ENCODE measurements at regions not wholly inside any gene's neighbourhood (a gene's known extent, or its start where the extent isn't known, plus 50 kb on each side); places are given as distances from the start of the nearest gene placed in this dataset.

GRCh38 chr3:56966104-56966503 is 94.4 kb upstream of the SPATA12 start:
- Histone ChIP-seq H3K4me2 (ENCODE audit: low read depth, low read length) (no peak overlapping the region), H3K79me1 (ENCODE audit: low read depth in 1 of 2, low read length in 2 of 2) (no peaks in the 10 kb centered on the region), H3K18ac (ENCODE audit: low read depth, low read length) (no peak overlapping the region), H3K56ac (ENCODE audit: extremely low read depth, insufficient read depth, low read length) (no peak overlapping the region), H3K23ac (ENCODE audit: low read depth, low read length) (no peak overlapping the region), H4K8ac (ENCODE audit: low read depth in 2 of 2, low read length in 2 of 2) (no peak overlapping the region), H3K9me1 (ENCODE audit: insufficient read depth, low read length) (no peaks in the 10 kb centered on the region), H2BK20ac (ENCODE audit: low read depth, low read length) (no peak overlapping the region), H2BK15ac (ENCODE audit: low read depth, low read length) (no peak overlapping the region), H3K4ac (ENCODE audit: low read depth, low read length) (no peak overlapping the region), H2AFZ (replicated peaks; ENCODE audit: low read length, poor library complexity) (no peak overlapping the region), H3K4me3 (ENCODE audit: insufficient read depth, low read depth, low read length) (no peak overlapping the region), H3K4me1 (ENCODE audit: control insufficient read depth, insufficient read depth, low read length) (no peaks in the 10 kb centered on the region), H2AK9ac (replicated peaks; ENCODE audit: low read depth, low read length, poor library complexity) (no peak overlapping the region), H3K14ac (replicated peaks; ENCODE audit: low read depth, low read length) (no peak overlapping the region), H3K36me3 (ENCODE audit: control insufficient read depth, insufficient read depth, low read length) (no peaks in the 10 kb centered on the region), H3K27me3 (ENCODE audit: control insufficient read depth, insufficient read depth, low read length) (no peaks in the 10 kb centered on the region), H3K9me3 (ENCODE audit: control insufficient read depth, insufficient read depth, low read length) (peaks cover 2% of the 10 kb centered on the region; the same call in 1 of the 2 replicates), H4K20me1 (ENCODE audit: insufficient read depth, low read length) (no peaks in the 10 kb centered on the region), H4K5ac (ENCODE audit: low read depth, low read length) (no peak overlapping the region), H2BK5ac (ENCODE audit: low read depth, low read length, poor library complexity, severe bottlenecking) (no peak overlapping the region), H2AK5ac (ENCODE audit: low read depth, low read length) (no peak overlapping the region), H3K9ac (ENCODE audit: low read depth, low read length) (no peak overlapping the region), H2BK120ac (ENCODE audit: low read depth, low read length) (no peak overlapping the region), H3K27ac (ENCODE audit: insufficient read depth, low read length) (no peak overlapping the region), H4K91ac (ENCODE audit: insufficient read depth, low read depth, low read length) (no peak overlapping the region)
- ChIA-PET POLR2A (ENCODE audit: unreplicated experiment) (interaction anchor here (0.7 kb wide), 1 partner anchor 1281 kb away, joined by 20 read pairs; no protein-coding TSS in a partner anchor), CTCF (interaction anchor here (0.7 kb wide), 1 partner anchor 378 kb away, joined by 4 read pairs; no protein-coding TSS in a partner anchor)
- 60% methylated on average over 1 of the region's 1 CpG; no CpG with 5 or more reads in 1 of the 2 experiments for WGBS, 2 experiments (ENCODE audit: extremely low coverage in 2 of 2, insufficient read length in 1 of 2)
- in situ Hi-C loops (cut with MboI; ENCODE audit: low sequenced_read_pairs) (no loop called here), intact Hi-C loops (cut with micrococcal nuclease) (no loop called here), dilution Hi-C loops (cut with HindIII; ENCODE audit: low sequenced_read_pairs, unreplicated experiment) (no loop called here)
- TF ChIP-seq RFX5 (IDR thresholded peaks at IDR 0.05; ENCODE audit: low read depth, low read length) (no peak), NFE2L2 (IDR thresholded peaks at IDR 0.05; ENCODE audit: low read depth, low read length) (no peak), BHLHE40 (IDR thresholded peaks at IDR 0.05; ENCODE audit: low read depth, low read length) (no peak), SMC3 (IDR thresholded peaks at IDR 0.05; ENCODE audit: low read depth, low read length) (no peak), MAZ (IDR thresholded peaks at IDR 0.05; ENCODE audit: borderline replicate concordance, low read depth, low read length) (no peak), USF2 (IDR thresholded peaks at IDR 0.05; ENCODE audit: low read depth, low read length) (no peak), CTCF (conservative IDR thresholded peaks at IDR 0.05; ENCODE audit: low read depth, low read length) (no peak), RCOR1 (IDR thresholded peaks at IDR 0.05; ENCODE audit: insufficient replicate concordance, low read length) (no peak), POLR2A (IDR thresholded peaks at IDR 0.05; ENCODE audit: low read depth, low read length) (no peak), CEBPB (IDR thresholded peaks at IDR 0.05; ENCODE audit: low read depth, low read length) (no peak), ELK1 (IDR thresholded peaks at IDR 0.05; ENCODE audit: borderline replicate concordance, low read depth, low read length) (no peak), FOS (IDR thresholded peaks at IDR 0.05; ENCODE audit: low read depth, low read length) (no peak)
- DNase-seq (no peak), ATAC-seq (ENCODE audit: low read depth) (no peak)
- BruUV-seq (replicated peaks), result no TSS peak
